ENCODE measurements at regions not wholly inside any gene's neighbourhood (a gene's known extent, or its start where the extent isn't known, plus 50 kb on each side); places are given as distances from the start of the nearest gene placed in this dataset.

DNA sequence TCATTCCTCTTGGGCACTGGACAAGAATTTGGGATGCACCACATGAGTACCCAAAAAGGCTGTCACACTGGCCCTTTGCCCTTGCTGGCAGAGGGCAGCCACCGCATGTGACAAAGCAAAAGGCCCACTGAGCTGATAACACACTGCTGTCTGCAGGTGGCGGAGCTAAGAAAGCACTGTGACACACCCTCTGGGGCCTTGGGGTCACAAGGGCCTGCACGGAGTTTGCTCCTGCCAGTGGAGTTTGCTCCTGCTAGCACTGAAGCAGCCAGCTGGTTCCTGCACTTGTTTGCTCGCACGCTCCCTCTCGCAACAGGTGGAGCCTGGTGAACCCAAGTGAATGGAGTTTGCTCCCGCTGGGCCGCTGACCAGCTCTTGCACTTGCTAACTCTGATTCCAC is 132.6 kb downstream of the LCA5 start (continued):
- no peak for TF ChIP-seq RXRA (IDR thresholded peaks at IDR 0.05; ENCODE audit: borderline replicate concordance, low read depth)
- no peak for TF ChIP-seq NRF1 (IDR thresholded peaks at IDR 0.05; ENCODE audit: low read depth, low read length)
- TF ChIP-seq FOSL2 (IDR thresholded peaks at IDR 0.05; ENCODE audit: borderline replicate concordance, low read depth): no peak
- TF ChIP-seq, protein P1, sequence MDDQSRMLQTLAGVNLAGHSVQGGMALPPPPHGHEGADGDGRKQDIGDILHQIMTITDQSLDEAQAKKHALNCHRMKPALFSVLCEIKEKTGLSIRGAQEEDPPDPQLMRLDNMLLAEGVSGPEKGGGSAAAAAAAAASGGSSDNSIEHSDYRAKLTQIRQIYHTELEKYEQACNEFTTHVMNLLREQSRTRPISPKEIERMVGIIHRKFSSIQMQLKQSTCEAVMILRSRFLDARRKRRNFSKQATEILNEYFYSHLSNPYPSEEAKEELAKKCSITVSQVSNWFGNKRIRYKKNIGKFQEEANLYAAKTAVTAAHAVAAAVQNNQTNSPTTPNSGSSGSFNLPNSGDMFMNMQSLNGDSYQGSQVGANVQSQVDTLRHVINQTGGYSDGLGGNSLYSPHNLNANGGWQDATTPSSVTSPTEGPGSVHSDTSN (IDR thresholded peaks at IDR 0.05): no peak
- TF ChIP-seq TEAD4 (IDR thresholded peaks at IDR 0.05; ENCODE audit: borderline replicate concordance, insufficient read depth): no peak
- TF ChIP-seq RCOR1 (IDR thresholded peaks at IDR 0.05; ENCODE audit: low read length): no peak
- TF ChIP-seq, protein P2, sequence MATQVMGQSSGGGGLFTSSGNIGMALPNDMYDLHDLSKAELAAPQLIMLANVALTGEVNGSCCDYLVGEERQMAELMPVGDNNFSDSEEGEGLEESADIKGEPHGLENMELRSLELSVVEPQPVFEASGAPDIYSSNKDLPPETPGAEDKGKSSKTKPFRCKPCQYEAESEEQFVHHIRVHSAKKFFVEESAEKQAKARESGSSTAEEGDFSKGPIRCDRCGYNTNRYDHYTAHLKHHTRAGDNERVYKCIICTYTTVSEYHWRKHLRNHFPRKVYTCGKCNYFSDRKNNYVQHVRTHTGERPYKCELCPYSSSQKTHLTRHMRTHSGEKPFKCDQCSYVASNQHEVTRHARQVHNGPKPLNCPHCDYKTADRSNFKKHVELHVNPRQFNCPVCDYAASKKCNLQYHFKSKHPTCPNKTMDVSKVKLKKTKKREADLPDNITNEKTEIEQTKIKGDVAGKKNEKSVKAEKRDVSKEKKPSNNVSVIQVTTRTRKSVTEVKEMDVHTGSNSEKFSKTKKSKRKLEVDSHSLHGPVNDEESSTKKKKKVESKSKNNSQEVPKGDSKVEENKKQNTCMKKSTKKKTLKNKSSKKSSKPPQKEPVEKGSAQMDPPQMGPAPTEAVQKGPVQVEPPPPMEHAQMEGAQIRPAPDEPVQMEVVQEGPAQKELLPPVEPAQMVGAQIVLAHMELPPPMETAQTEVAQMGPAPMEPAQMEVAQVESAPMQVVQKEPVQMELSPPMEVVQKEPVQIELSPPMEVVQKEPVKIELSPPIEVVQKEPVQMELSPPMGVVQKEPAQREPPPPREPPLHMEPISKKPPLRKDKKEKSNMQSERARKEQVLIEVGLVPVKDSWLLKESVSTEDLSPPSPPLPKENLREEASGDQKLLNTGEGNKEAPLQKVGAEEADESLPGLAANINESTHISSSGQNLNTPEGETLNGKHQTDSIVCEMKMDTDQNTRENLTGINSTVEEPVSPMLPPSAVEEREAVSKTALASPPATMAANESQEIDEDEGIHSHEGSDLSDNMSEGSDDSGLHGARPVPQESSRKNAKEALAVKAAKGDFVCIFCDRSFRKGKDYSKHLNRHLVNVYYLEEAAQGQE (IDR thresholded peaks at IDR 0.05; ENCODE audit: low read depth, low read length): no peak
- TF ChIP-seq EP300 (IDR thresholded peaks at IDR 0.05; ENCODE audit: borderline replicate concordance in 1 of 2, low read depth in 1 of 2, low read length in 1 of 2): no peak
- TF ChIP-seq, protein P3, sequence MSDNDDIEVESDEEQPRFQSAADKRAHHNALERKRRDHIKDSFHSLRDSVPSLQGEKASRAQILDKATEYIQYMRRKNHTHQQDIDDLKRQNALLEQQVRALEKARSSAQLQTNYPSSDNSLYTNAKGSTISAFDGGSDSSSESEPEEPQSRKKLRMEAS (IDR thresholded peaks at IDR 0.05; ENCODE audit: low read depth): no peak

DNA sequence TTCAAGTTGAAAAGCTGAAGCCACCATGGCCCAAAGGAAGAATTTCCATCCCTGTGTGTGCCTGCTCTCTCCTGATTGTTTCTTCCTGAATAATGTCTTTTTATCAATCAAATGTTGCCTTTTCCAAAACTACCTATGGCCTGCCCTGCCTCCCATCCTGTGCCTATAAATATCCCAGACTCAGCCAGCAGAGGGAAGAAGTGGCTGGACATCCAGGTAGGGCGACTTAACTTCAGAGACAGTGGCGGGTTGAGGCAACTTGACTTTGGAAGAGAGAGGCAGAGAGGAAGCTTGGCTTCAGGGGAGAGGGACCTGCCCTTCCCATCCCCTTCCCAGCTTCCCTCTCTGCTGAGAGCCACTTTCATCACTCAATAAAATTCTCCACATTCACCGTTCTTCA is 133.0 kb downstream of the LCA5 start:
- H3K4me2 ChIP-seq: no peak overlapping the region
- TF ChIP-seq, protein P4, sequence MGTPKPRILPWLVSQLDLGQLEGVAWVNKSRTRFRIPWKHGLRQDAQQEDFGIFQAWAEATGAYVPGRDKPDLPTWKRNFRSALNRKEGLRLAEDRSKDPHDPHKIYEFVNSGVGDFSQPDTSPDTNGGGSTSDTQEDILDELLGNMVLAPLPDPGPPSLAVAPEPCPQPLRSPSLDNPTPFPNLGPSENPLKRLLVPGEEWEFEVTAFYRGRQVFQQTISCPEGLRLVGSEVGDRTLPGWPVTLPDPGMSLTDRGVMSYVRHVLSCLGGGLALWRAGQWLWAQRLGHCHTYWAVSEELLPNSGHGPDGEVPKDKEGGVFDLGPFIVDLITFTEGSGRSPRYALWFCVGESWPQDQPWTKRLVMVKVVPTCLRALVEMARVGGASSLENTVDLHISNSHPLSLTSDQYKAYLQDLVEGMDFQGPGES (IDR thresholded peaks at IDR 0.05; ENCODE audit: low read depth, low read length): no peak
- TF ChIP-seq RCOR1 (IDR thresholded peaks at IDR 0.05; ENCODE audit: low read length) (no peak), FOSL2 (IDR thresholded peaks at IDR 0.05; ENCODE audit: borderline replicate concordance, low read depth) (no peak), RXRA (IDR thresholded peaks at IDR 0.05; ENCODE audit: borderline replicate concordance, low read depth) (no peak), MXI1 (IDR thresholded peaks at IDR 0.05; ENCODE audit: low read depth, low read length) (no peak), EZH2phosphoT487 (IDR thresholded peaks at IDR 0.05; ENCODE audit: borderline replicate concordance, low read depth) (no peak), CHD2 (IDR thresholded peaks at IDR 0.05; ENCODE audit: low read length, partially characterized antibody) (no peak), TEAD4 (IDR thresholded peaks at IDR 0.05; ENCODE audit: borderline replicate concordance, insufficient read depth) (no peak), SIN3A (IDR thresholded peaks at IDR 0.05; ENCODE audit: borderline replicate concordance, low read depth, low read length) (no peak), GATA2 (CRISPR knock-in tag; IDR thresholded peaks at IDR 0.05) (no peak)
- TF ChIP-seq, protein P5, sequence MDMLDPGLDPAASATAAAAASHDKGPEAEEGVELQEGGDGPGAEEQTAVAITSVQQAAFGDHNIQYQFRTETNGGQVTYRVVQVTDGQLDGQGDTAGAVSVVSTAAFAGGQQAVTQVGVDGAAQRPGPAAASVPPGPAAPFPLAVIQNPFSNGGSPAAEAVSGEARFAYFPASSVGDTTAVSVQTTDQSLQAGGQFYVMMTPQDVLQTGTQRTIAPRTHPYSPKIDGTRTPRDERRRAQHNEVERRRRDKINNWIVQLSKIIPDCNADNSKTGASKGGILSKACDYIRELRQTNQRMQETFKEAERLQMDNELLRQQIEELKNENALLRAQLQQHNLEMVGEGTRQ (IDR thresholded peaks at IDR 0.05; ENCODE audit: borderline replicate concordance, low read depth, low read length): no peak
- TF ChIP-seq, protein P3 (IDR thresholded peaks at IDR 0.05; ENCODE audit: low read depth): no peak
- no peaks in the 10 kb centered on the region; the same call in 1 of the 2 replicates for H3K27me3 ChIP-seq (ENCODE audit: insufficient read depth)
- H3F3A ChIP-seq (replicated peaks; ENCODE audit: insufficient read depth): no peaks in the 10 kb centered on the region
- ChIA-PET CTCF (interaction anchor here (0.7 to 0.8 kb wide), 2 partner anchors 13 to 21 kb away, joined by 3 read pairs; no protein-coding TSS in a partner anchor), POLR2A (no interaction called here)
- no peaks in the 10 kb centered on the region for H3K36me3 ChIP-seq (replicated peaks in 1 of 2; ENCODE audit: control insufficient read depth in 1 of 2, insufficient read depth in 2 of 2, low read length in 1 of 2)
- no peaks in the 10 kb centered on the region for H4K20me1 ChIP-seq (ENCODE audit: insufficient read depth)
- no peak overlapping the region for H3K9ac ChIP-seq
- H3K27ac ChIP-seq (ENCODE audit: low read depth in 2 of 2, low read length in 1 of 2): no peak overlapping the region
- no peak for DNase-seq
- no peaks in the 10 kb centered on the region for H3K9me3 ChIP-seq
- no peak overlapping the region for H2AFZ ChIP-seq (ENCODE audit: low read depth)
- no peaks in the 10 kb centered on the region; a peak in 1 of 4 replicates for H3K4me1 ChIP-seq (ENCODE audit: control insufficient read depth in 1 of 2, insufficient read depth in 2 of 2, low read depth in 1 of 2, low read length in 1 of 2)
- H3K4me3 ChIP-seq (ENCODE audit: low read depth in 2 of 2, low read length in 1 of 2): no peak overlapping the region
- no peaks in the 10 kb centered on the region for H3K79me2 ChIP-seq (ENCODE audit: insufficient read depth)
- 67% methylated on average over 3 of the region's 3 CpGs for WGBS (ENCODE audit: low lambda C conversion rate)
- H3K9me2 ChIP-seq: no peaks in the 10 kb centered on the region

Data from SK-N-SH (cell line).